CD4-positive, CD25-positive, alpha-beta regulatory T cell (primary cell): ENCODE measurements at regions not wholly inside any gene's neighbourhood (a gene's known extent, or its start where the extent isn't known, plus 50 kb on each side); places are given as distances from the start of the nearest gene placed in this dataset.

Source experiments
- ATAC-seq, 2 donors: fragments of 150-1000 bp; cut with Tn5 transposase; one replicate each; pipeline ENCODE4 v1.10.0; 2021; ENCODE audit warnings: low read depth in 2 of 2, moderate number of reproducible peaks in 2 of 2, moderate library complexity in 1 of 2
- DNase-seq, 3 donors: peaks; one replicate each; pipeline versions ENCODE4 v3.0.0 to v3.0.0-alpha.2; 2012 to 2022; ENCODE audit warnings: mixed read lengths in 1 of 3
- H3K27ac ChIP-seq: one replicate; pipeline ENCODE4 v1.7.0; 2013; ENCODE audit warnings: mild to moderate bottlenecking, low read length; ENCODE audit not compliant: insufficient read depth, poor library complexity, severe bottlenecking
- H3K27me3 ChIP-seq: one replicate; pipeline ENCODE4 v1.7.0; 2013; ENCODE audit warnings: low read length; ENCODE audit not compliant: control insufficient read depth, insufficient read depth
- H3K36me3 ChIP-seq: one replicate; pipeline ENCODE4 v1.7.0; 2013; ENCODE audit warnings: mild to moderate bottlenecking, low read length, moderate library complexity; ENCODE audit not compliant: control insufficient read depth, insufficient read depth
- H3K4me1 ChIP-seq: 2 replicates; pipeline ENCODE4 v1.7.0; 2013; ENCODE audit warnings: mild to moderate bottlenecking, low read length; ENCODE audit not compliant: insufficient read depth, control insufficient read depth, poor library complexity, severe bottlenecking
- H3K4me3 ChIP-seq: one replicate; pipeline ENCODE4 v1.7.0; 2013; ENCODE audit warnings: low read depth, mild to moderate bottlenecking, low read length, moderate library complexity
- H3K9me3 ChIP-seq, 2 experiments: 1 replicate in 1 of 2; 2 replicates in 1 of 2; pipeline ENCODE4 v1.7.0; 2013; ENCODE audit warnings: low read length in 2 of 2, mild to moderate bottlenecking in 1 of 2, moderate library complexity in 1 of 2; ENCODE audit not compliant: control insufficient read depth in 2 of 2
- H3K27ac Mint-ChIP-seq, 3 donors: one replicate each; pipeline ENCODE4 v1.8.0; 2020 to 2022; ENCODE audit warnings: mild to moderate bottlenecking in 3 of 3, mixed read lengths in 3 of 3, moderate library complexity in 2 of 3
- H3K27me3 Mint-ChIP-seq: one replicate; pipeline ENCODE4 v1.8.0; 2022; ENCODE audit warnings: mild to moderate bottlenecking, mixed read lengths
- H3K36me3 Mint-ChIP-seq: one replicate; pipeline ENCODE4 v1.8.0; 2020; ENCODE audit warnings: mixed read lengths
- H3K4me1 Mint-ChIP-seq, 4 donors: one replicate each; pipeline ENCODE4 v1.8.0; 2020 to 2022; ENCODE audit warnings: mixed read lengths in 4 of 4, mild to moderate bottlenecking in 1 of 4
- H3K4me3 Mint-ChIP-seq, 4 donors: one replicate each; pipeline ENCODE4 v1.8.0; 2020 to 2022; ENCODE audit warnings: mild to moderate bottlenecking in 4 of 4, mixed read lengths in 4 of 4, moderate library complexity in 3 of 4
- H3K9me3 Mint-ChIP-seq, 7 donors: one replicate each; pipeline ENCODE4 v1.8.0; 2020 to 2022; ENCODE audit warnings: mixed read lengths in 7 of 7, mild to moderate bottlenecking in 3 of 7, moderate library complexity in 2 of 7

DNA sequence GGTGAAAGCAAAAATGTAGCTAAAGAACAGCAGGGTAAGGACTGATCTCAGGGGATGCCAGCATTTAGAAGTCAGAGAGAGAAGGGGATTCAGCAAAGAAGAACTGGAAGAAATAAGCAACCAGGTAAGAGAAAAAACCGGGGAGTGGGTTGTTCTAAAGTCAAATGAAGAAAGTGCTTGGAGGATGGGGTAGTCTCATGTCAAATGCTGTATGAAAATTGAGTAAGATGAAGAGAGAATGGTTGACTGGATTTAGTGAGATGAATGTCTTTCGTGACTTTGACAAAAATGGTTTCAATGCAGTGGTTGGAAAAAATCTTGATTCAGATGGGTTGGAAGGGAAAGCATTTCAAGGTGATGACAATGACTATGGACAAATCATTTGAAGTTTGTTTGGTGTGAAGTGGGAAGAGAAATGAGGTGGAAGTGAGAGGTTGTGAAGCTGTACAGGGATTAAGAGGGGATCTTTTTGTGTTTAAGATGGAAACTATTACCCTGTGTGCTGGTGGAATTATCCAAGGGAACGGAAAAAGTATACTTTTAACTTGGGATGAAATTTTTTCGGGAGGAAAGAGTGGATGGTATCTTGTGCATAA is 484.0 kb downstream of the ETS1 start:
- Mint-ChIP-seq H3K27me3 (peaks cover 37% of the 10 kb centered on the region), H3K9me3 (peaks cover 0 to 4% (median 0%) of the 10 kb centered on the region in 7 donors)
- no peak for DNase-seq

GRCh38 chr11:128098781-128099180 is 488.6 kb downstream of the ETS1 start:
- Histone ChIP-seq H3K27ac (no peak overlapping the region), H3K36me3 (no peaks in the 10 kb centered on the region), H3K27me3 (no peaks in the 10 kb centered on the region), H3K4me1 (no peaks in the 10 kb centered on the region), H3K4me3 (no peak overlapping the region), H3K9me3 (no peaks in the 10 kb centered on the region)
- H3K9me3 Mint-ChIP-seq, result peaks cover 0 to 7% (median 0%) of the 10 kb centered on the region in 7 donors
- peaks cover 7 to 17% (median 9%) of the 10 kb centered on the region in 4 donors for H3K4me1 Mint-ChIP-seq
- H3K27me3 Mint-ChIP-seq, result peaks cover 22% of the 10 kb centered on the region
- DNase-seq, result no peak
- no peak overlapping the region for H3K4me3 Mint-ChIP-seq
- no peak overlapping the region for H3K27ac Mint-ChIP-seq
- no peak for ATAC-seq
- peaks cover 11% of the 10 kb centered on the region for H3K36me3 Mint-ChIP-seq

More for the DNA sequence above, 484.0 kb downstream of the ETS1 start:
- no peak for ATAC-seq
- Mint-ChIP-seq H3K4me3 (peak overlapping the region in 1 of 4 donors; percentile 43), H3K36me3 (peaks cover 16% of the 10 kb centered on the region), H3K4me1 (peaks cover 0 to 12% (median 7%) of the 10 kb centered on the region in 4 donors), H3K27ac (no peak overlapping the region)
- no peak overlapping the region for H3K27ac ChIP-seq
- H3K36me3 ChIP-seq, result no peaks in the 10 kb centered on the region
- H3K27me3 ChIP-seq, result no peaks in the 10 kb centered on the region
- H3K9me3 ChIP-seq, result no peaks in the 10 kb centered on the region
- no peaks in the 10 kb centered on the region for H3K4me1 ChIP-seq
- no peak overlapping the region for H3K4me3 ChIP-seq

GRCh38 chr11:128095466-128095981 is 491.8 kb downstream of the ETS1 start:
- H3K9me3 ChIP-seq, result peaks cover 0 to 3% of the 10 kb centered on the region in 2 experiments
- Mint-ChIP-seq H3K36me3 (peaks cover 5% of the 10 kb centered on the region), H3K27me3 (peaks cover 5% of the 10 kb centered on the region), H3K4me1 (peaks cover 0 to 10% (median 6%) of the 10 kb centered on the region in 4 donors), H3K4me3 (no peak overlapping the region), H3K27ac (no peak overlapping the region), H3K9me3 (peaks cover 0 to 3% (median 0%) of the 10 kb centered on the region in 7 donors)
- H3K27ac ChIP-seq, result no peak overlapping the region
- H3K4me3 ChIP-seq, result no peak overlapping the region
- H3K27me3 ChIP-seq, result no peaks in the 10 kb centered on the region
- H3K4me1 ChIP-seq, result no peaks in the 10 kb centered on the region
- H3K36me3 ChIP-seq, result no peaks in the 10 kb centered on the region
- ATAC-seq, result no peak
- DNase-seq, result no peak

DNA sequence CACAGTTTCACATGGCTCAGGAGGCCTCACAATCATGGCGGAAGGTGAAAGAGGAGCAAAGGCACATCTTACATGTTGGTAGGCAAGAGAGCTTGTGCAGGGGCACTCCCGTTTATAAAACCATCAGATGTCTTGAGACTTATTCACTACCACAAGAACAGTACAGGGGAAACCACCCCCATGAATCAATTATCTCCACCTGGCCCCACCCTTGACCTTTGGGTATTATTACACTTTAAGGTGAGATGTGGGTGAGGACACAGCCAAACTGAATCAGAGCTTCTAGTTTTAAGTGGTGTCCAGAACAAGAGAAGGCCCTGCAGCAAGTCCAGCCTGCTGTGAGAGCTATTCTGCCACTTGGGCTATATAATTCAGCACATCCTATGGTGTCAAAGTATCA is 493.7 kb downstream of the ETS1 start:
- Histone ChIP-seq H3K36me3 (no peaks in the 10 kb centered on the region), H3K9me3 (peaks cover 8 to 13% of the 10 kb centered on the region in 2 experiments), H3K27me3 (no peaks in the 10 kb centered on the region), H3K4me3 (no peak overlapping the region), H3K27ac (no peak overlapping the region), H3K4me1 (no peaks in the 10 kb centered on the region)
- H3K27ac Mint-ChIP-seq, result no peak overlapping the region
- H3K4me1 Mint-ChIP-seq, result peaks cover 0 to 8% (median 6%) of the 10 kb centered on the region in 4 donors
- H3K4me3 Mint-ChIP-seq, result no peak overlapping the region
- H3K9me3 Mint-ChIP-seq, result peaks cover 3 to 13% (median 7%) of the 10 kb centered on the region in 7 donors
- DNase-seq (no peak), ATAC-seq (no peak)
- no peaks in the 10 kb centered on the region for H3K27me3 Mint-ChIP-seq
- H3K36me3 Mint-ChIP-seq, result peaks cover 5% of the 10 kb centered on the region

DNA sequence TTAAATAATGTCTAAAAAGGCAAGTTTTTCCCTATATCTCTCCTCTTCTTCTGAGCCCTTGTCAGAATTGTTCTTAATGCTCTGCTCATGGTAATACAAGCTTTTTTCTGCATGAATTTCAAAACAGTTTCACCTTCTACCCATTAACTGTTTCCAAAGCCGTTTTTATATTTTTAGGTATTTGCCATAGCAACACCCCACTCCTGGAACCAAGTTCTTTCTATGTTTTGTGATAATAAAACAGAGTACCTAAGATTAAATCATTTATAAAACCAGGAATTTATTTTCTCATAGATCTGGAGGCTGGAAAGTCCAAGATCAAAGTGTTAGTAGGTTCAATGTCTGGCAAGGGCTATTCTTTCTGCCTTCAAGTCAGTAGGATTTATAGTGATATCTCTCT is 497.4 kb downstream of the ETS1 start:
- H3K27me3 Mint-ChIP-seq, result no peaks in the 10 kb centered on the region
- peaks cover 5% of the 10 kb centered on the region for H3K36me3 Mint-ChIP-seq
- H3K4me3 ChIP-seq, result no peak overlapping the region
- no peak overlapping the region for H3K4me3 Mint-ChIP-seq
- peaks cover 8 to 13% of the 10 kb centered on the region in 2 experiments for H3K9me3 ChIP-seq
- no peak overlapping the region for H3K27ac Mint-ChIP-seq
- ATAC-seq, result no peak
- peaks cover 3 to 13% (median 8%) of the 10 kb centered on the region in 7 donors for H3K9me3 Mint-ChIP-seq
- H3K4me1 Mint-ChIP-seq, result peaks cover 0 to 21% (median 8%) of the 10 kb centered on the region in 4 donors
- H3K27ac ChIP-seq, result no peak overlapping the region
- no peaks in the 10 kb centered on the region for H3K4me1 ChIP-seq
- no peak for DNase-seq
- H3K36me3 ChIP-seq, result no peaks in the 10 kb centered on the region
- H3K27me3 ChIP-seq, result no peaks in the 10 kb centered on the region

DNA sequence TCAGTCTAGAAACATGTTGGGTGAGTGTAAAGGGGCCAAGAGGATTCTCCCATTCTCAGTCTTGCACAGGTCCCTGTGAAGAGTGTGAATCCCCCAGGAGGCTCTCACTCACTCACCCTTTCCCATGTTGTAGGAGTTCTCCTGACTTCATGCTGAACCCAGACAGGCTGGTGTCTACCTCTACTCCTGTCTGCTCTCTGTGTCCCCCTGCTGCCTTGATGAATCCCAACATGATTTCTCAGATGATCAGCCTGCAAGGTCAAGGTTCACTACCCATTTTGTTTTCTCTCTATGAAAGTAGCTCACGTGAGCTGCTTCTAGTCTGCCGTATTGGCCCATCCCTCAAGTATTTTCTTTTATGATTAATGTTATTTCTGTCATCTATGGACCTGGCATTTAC is 500.6 kb downstream of the ETS1 start:
- DNase-seq, result no peak
- no peaks in the 10 kb centered on the region for H3K27me3 ChIP-seq
- no peak overlapping the region for H3K4me3 ChIP-seq
- H3K27ac ChIP-seq, result no peak overlapping the region
- Mint-ChIP-seq H3K27ac (peak overlapping the region in 2 of 3 donors; percentile 55 to 81), H3K4me3 (peak overlapping the region in 1 of 4 donors; percentile 36), H3K9me3 (peaks cover 2 to 15% (median 8%) of the 10 kb centered on the region in 7 donors), H3K36me3 (no peaks in the 10 kb centered on the region), H3K4me1 (peaks cover 11 to 43% (median 21%) of the 10 kb centered on the region in 4 donors), H3K27me3 (no peaks in the 10 kb centered on the region)
- H3K4me1 ChIP-seq, result no peaks in the 10 kb centered on the region
- no peaks in the 10 kb centered on the region for H3K36me3 ChIP-seq
- H3K9me3 ChIP-seq, result peaks cover 8 to 15% of the 10 kb centered on the region in 2 experiments
- no peak for ATAC-seq

GRCh38 chr11:128085276-128085675 is 502.1 kb downstream of the ETS1 start:
- peak overlapping the region in 2 of 3 donors; percentile 43 to 57 for H3K27ac Mint-ChIP-seq
- H3K4me3 Mint-ChIP-seq, result peak overlapping the region in 2 of 4 donors; percentile 29 to 49
- H3K9me3 Mint-ChIP-seq, result peaks cover 2 to 17% (median 8%) of the 10 kb centered on the region in 7 donors
- H3K36me3 Mint-ChIP-seq, result no peaks in the 10 kb centered on the region
- no peaks in the 10 kb centered on the region for H3K36me3 ChIP-seq
- ATAC-seq (no peak), DNase-seq (no peak)
- H3K4me3 ChIP-seq, result no peak overlapping the region
- H3K9me3 ChIP-seq, result peaks cover 7 to 10% of the 10 kb centered on the region in 2 experiments
- H3K27me3 Mint-ChIP-seq, result no peaks in the 10 kb centered on the region
- no peak overlapping the region for H3K27ac ChIP-seq
- no peaks in the 10 kb centered on the region for H3K4me1 ChIP-seq
- H3K4me1 Mint-ChIP-seq, result peaks cover 11 to 44% (median 21%) of the 10 kb centered on the region in 4 donors
- no peaks in the 10 kb centered on the region for H3K27me3 ChIP-seq

DNA sequence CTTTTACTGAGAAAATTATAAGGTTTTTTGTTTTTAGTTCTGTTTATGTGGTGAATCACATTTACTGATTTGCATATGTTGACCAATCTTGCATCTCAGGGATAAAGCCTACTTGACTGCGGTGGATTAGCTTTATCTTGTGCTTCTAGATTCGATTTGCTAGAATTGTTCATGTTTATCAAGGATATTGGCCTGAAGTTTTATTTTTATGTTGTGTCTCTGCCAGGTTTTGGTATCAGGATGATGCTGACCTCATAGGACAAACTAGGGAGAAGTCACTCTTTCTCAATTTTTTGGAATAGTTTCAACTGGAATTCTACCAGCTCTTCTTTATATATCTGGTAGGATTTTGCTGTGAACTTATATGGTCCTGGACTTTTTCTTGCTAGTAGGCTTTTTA is 504.8 kb downstream of the ETS1 start:
- Mint-ChIP-seq H3K27me3 (no peaks in the 10 kb centered on the region), H3K9me3 (peaks cover 0 to 9% (median 2%) of the 10 kb centered on the region in 7 donors), H3K36me3 (no peaks in the 10 kb centered on the region), H3K27ac (no peak overlapping the region), H3K4me3 (no peak overlapping the region), H3K4me1 (peaks cover 11 to 58% (median 26%) of the 10 kb centered on the region in 4 donors)
- Histone ChIP-seq H3K4me3 (no peak overlapping the region), H3K4me1 (no peaks in the 10 kb centered on the region), H3K27me3 (no peaks in the 10 kb centered on the region), H3K27ac (no peak overlapping the region), H3K9me3 (peaks cover 0 to 2% of the 10 kb centered on the region in 2 experiments), H3K36me3 (no peaks in the 10 kb centered on the region)
- ATAC-seq (no peak), DNase-seq (no peak)
